ENCODE measurements at regions not wholly inside any gene's neighbourhood (a gene's known extent, or its start where the extent isn't known, plus 50 kb on each side); places are given as distances from the start of the nearest gene placed in this dataset.
"Not testable (repeated sequence)": the region's sequence is repeated elsewhere in the genome, so short reads cannot be mapped to it uniquely, and the experiment has no call there.

DNA sequence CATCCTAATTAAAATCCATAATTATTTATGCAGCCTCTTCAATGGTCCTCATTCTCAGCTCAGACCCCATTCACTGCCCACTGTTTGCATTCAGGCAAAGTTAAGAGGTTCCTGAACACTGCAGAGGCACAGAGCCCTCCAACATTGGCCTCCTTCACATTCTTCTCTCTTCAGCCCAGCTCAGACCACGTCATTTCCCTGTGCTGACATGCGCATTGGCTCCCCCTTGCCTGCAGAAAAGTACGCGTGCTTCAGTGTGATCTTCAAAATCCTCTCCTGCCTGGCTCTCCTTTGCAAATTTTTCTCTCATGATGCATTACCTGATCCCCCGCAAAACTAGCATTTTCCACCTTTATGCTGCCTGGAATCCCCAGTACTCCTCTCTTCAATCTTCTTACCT, 552.3 kb downstream of the NTRK3 start:
- intact Hi-C loops (cut with DNase I; ENCODE audit: low total_unique reads): no loop called here
- no peaks in the 10 kb centered on the region for H3K9me3 ChIP-seq
- TF ChIP-seq POLR2A (IDR thresholded peaks at IDR 0.05) (no peak), POLR2AphosphoS5 (IDR thresholded peaks at IDR 0.05) (no peak), CTCF (IDR thresholded peaks at IDR 0.05) (no peak)

GRCh38 chr15:87703327-87704111, 553.0 kb downstream of the NTRK3 start:
- intact Hi-C loops (cut with DNase I; ENCODE audit: low total_unique reads): no loop called here
- H3K36me3 ChIP-seq: no peaks in the 10 kb centered on the region
- H3K9me3 ChIP-seq: peaks cover 0 to under 1% of the 10 kb centered on the region in 2 donors
- no peak for DNase-seq (ENCODE audit: low spot score in 2 of 2)
- no peak overlapping the region for H3K4me3 ChIP-seq
- no peak overlapping the region for H3K27ac ChIP-seq
- H3K27me3 ChIP-seq: no peaks in the 10 kb centered on the region
- TF ChIP-seq POLR2AphosphoS5 (IDR thresholded peaks at IDR 0.05): no peak
- TF ChIP-seq CTCF (IDR thresholded peaks at IDR 0.05): no peak
- TF ChIP-seq POLR2A (IDR thresholded peaks at IDR 0.05): no peak
- no peaks in the 10 kb centered on the region for H3K4me1 ChIP-seq

More for the DNA sequence above, 552.3 kb downstream of the NTRK3 start:
- H3K27me3 ChIP-seq: no peaks in the 10 kb centered on the region
- H3K4me1 ChIP-seq: no peaks in the 10 kb centered on the region
- no peak overlapping the region for H3K27ac ChIP-seq
- no peak overlapping the region for H3K4me3 ChIP-seq
- no peak for DNase-seq (ENCODE audit: low spot score in 2 of 2)
- H3K36me3 ChIP-seq: no peaks in the 10 kb centered on the region

- intact Hi-C loops (cut with DNase I; ENCODE audit: low total_unique reads): no loop called here
- H3K4me1 ChIP-seq: no peaks in the 10 kb centered on the region
- no peaks in the 10 kb centered on the region for H3K36me3 ChIP-seq
- DNase-seq (ENCODE audit: low spot score in 2 of 2): no peak
- no peak overlapping the region for H3K27ac ChIP-seq
- no peak overlapping the region for H3K4me3 ChIP-seq
- TF ChIP-seq CTCF (IDR thresholded peaks at IDR 0.05): no peak
- TF ChIP-seq POLR2AphosphoS5 (IDR thresholded peaks at IDR 0.05): no peak
- no peak for TF ChIP-seq POLR2A (IDR thresholded peaks at IDR 0.05)
- H3K27me3 ChIP-seq: no peaks in the 10 kb centered on the region
- peaks cover 0 to 3% of the 10 kb centered on the region in 2 donors for H3K9me3 ChIP-seq
Observed at GRCh38 chr15:87702270-87702669, 554.3 kb downstream of the NTRK3 start.

DNA sequence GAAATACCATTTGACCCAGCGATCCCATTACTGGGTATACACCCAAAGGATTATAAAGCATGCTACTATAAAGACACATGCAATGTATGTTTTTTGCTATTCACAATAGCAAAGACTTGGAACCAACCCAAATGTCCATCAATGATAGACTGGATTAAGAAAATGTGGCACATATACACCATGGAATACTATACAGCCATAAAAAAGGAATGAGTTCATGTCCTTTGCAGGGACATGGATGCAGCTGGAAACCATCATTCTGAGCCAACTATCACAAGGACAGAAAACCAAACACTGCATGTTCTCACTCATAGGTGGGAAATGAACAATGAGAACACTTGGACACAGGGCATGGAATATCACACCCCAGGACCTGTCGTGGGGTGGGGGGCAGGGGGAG, 558.1 kb downstream of the NTRK3 start:
- H3K4me1 ChIP-seq; intact Hi-C loops (cut with DNase I; ENCODE audit: low total_unique reads); H3K36me3 ChIP-seq; H3K27me3 ChIP-seq; DNase-seq (ENCODE audit: low spot score in 2 of 2); H3K9me3 ChIP-seq; H3K4me3 ChIP-seq; H3K27ac ChIP-seq: not testable (repeated sequence)

GRCh38 chr15:87689716-87690115, 566.8 kb downstream of the NTRK3 start:
- TF ChIP-seq POLR2AphosphoS5 (IDR thresholded peaks at IDR 0.05): no peak
- TF ChIP-seq POLR2A (IDR thresholded peaks at IDR 0.05): no peak
- TF ChIP-seq CTCF (IDR thresholded peaks at IDR 0.05): no peak
- no peak for DNase-seq (ENCODE audit: low spot score in 2 of 2)
- no peak overlapping the region for H3K4me3 ChIP-seq
- no peaks in the 10 kb centered on the region for H3K4me1 ChIP-seq
- no peak overlapping the region for H3K27ac ChIP-seq
- no peaks in the 10 kb centered on the region for H3K27me3 ChIP-seq
- H3K36me3 ChIP-seq: no peaks in the 10 kb centered on the region
- no peaks in the 10 kb centered on the region for H3K9me3 ChIP-seq
- intact Hi-C loops (cut with DNase I; ENCODE audit: low total_unique reads): no loop called here

Measured in breast epithelium (tissue), 4 donors.